ENCODE measurements at regions not wholly inside any gene's neighbourhood (a gene's known extent, or its start where the extent isn't known, plus 50 kb on each side); places are given as distances from the start of the nearest gene placed in this dataset.

GRCh38 chr11:109527496-109527895, 105.5 kb downstream of the C11orf87 start (continued):
- no peak for TF ChIP-seq RUNX3 (IDR thresholded peaks at IDR 0.05; ENCODE audit: low read length)
- TF ChIP-seq RAD51 (IDR thresholded peaks at IDR 0.05), result no peak
- no peak for TF ChIP-seq USF1 (IDR thresholded peaks at IDR 0.05; ENCODE audit: borderline replicate concordance, extremely low read length, insufficient read depth, low read depth, low read length)
- TF ChIP-seq ETV6 (conservative IDR thresholded peaks at IDR 0.05 in 1 of 2, IDR thresholded peaks at IDR 0.05 in 1 of 2; ENCODE audit: borderline replicate concordance in 1 of 2, low read depth in 1 of 2), result no peak
- TF ChIP-seq POLR2AphosphoS2 (IDR thresholded peaks at IDR 0.05; ENCODE audit: low read depth, low read length), result no peak
- no peak for TF ChIP-seq BACH1 (IDR thresholded peaks at IDR 0.05; ENCODE audit: borderline replicate concordance)
- no peak for TF ChIP-seq DPF2 (IDR thresholded peaks at IDR 0.05)
- TF ChIP-seq RB1 (IDR thresholded peaks at IDR 0.05; ENCODE audit: borderline replicate concordance), result no peak
- TF ChIP-seq CEBPZ (IDR thresholded peaks at IDR 0.05; ENCODE audit: low read depth, low read length), result no peak
- TF ChIP-seq RELA (IDR thresholded peaks at IDR 0.05; ENCODE audit: borderline replicate concordance, partially characterized antibody), result no peak
- TF ChIP-seq TBL1XR1 (IDR thresholded peaks at IDR 0.05; ENCODE audit: low read depth, low read length), result no peak
- no peak for TF ChIP-seq CHD1 (IDR thresholded peaks at IDR 0.05; ENCODE audit: low read depth, low read length)
